Fibroblast of lung (primary cell): ENCODE measurements at regions not wholly inside any gene's neighbourhood (a gene's known extent, or its start where the extent isn't known, plus 50 kb on each side); places are given as distances from the start of the nearest gene placed in this dataset.

Experiments
- DNase-seq, 2 donors: peaks; one replicate each; pipeline versions ENCODE4 v3.0.0 to v3.0.0-alpha.2; 2010; ENCODE audit warnings: low read depth in 2 of 2
- H2AFZ ChIP-seq: 2 replicates; pipeline ENCODE4 v1.5.1; 2012; ENCODE audit warnings: low read length, control low read depth, inconsistent platforms
- H3K27ac ChIP-seq: 2 replicates; pipeline ENCODE4 v1.5.1; 2011; ENCODE audit warnings: low read length, control low read depth; ENCODE audit not compliant: insufficient read depth
- H3K27me3 ChIP-seq: 2 replicates; pipeline ENCODE4 v1.5.1; 2011; ENCODE audit warnings: mild to moderate bottlenecking, low read length; ENCODE audit not compliant: control insufficient read depth, insufficient read depth
- H3K36me3 ChIP-seq: 2 replicates; pipeline ENCODE4 v1.5.1; 2011; ENCODE audit warnings: low read length; ENCODE audit not compliant: control insufficient read depth, insufficient read depth
- H3K4me1 ChIP-seq: 2 replicates; pipeline ENCODE4 v1.5.1; 2011; ENCODE audit warnings: low read length; ENCODE audit not compliant: control insufficient read depth, insufficient read depth; ENCODE audit errors: extremely low read depth
- H3K4me2 ChIP-seq: 2 replicates; pipeline ENCODE4 v1.5.1; 2011; ENCODE audit warnings: low read length, control low read depth; ENCODE audit not compliant: insufficient read depth; ENCODE audit errors: extremely low read depth
- H3K4me3 ChIP-seq, 4 experiments: fragments of 200-600 bp in 1 of 4; sonication (generic) in 1 of 4; replicated peaks in 1 of 4; 2 replicates each; pipeline ENCODE4 v1.5.1; 2011 to 2016; ENCODE audit warnings: low read length in 4 of 4, low read depth in 3 of 4, mild to moderate bottlenecking in 3 of 4, control low read depth in 2 of 4, inconsistent platforms in 1 of 4, mixed read lengths in 1 of 4; ENCODE audit not compliant: insufficient read depth in 1 of 4; ENCODE audit errors: control extremely low read depth in 1 of 4
- H3K79me2 ChIP-seq: 2 replicates; pipeline ENCODE4 v1.5.1; 2012; ENCODE audit warnings: mild to moderate bottlenecking, low read length, inconsistent platforms; ENCODE audit not compliant: control insufficient read depth, insufficient read depth
- H3K9ac ChIP-seq: 2 replicates; pipeline ENCODE4 v1.5.1; 2011; ENCODE audit warnings: mild to moderate bottlenecking, low read length, control low read depth; ENCODE audit not compliant: insufficient read depth
- H3K9me3 ChIP-seq: 2 replicates; pipeline ENCODE4 v1.5.1; 2012; ENCODE audit warnings: low read depth, low read length; ENCODE audit not compliant: control insufficient read depth, insufficient read depth
- H4K20me1 ChIP-seq: 2 replicates; pipeline ENCODE4 v1.5.1; 2011; ENCODE audit warnings: low read length; ENCODE audit not compliant: control insufficient read depth, insufficient read depth; ENCODE audit errors: extremely low read depth
- EZH2 ChIP-seq: IDR thresholded peaks from 2 replicates; pipeline ENCODE4 v1.5.1; 2012; ENCODE audit warnings: low read length, control low read depth, mild to moderate bottlenecking; ENCODE audit errors: missing control alignments
- TF ChIP-seq, protein P1 (sequence below), 2 donors: IDR thresholded peaks in 1 of 2; conservative IDR thresholded peaks in 1 of 2; 1 replicate in 1 of 2; 2 replicates in 1 of 2; pipeline ENCODE4 v1.5.1; 2011 to 2012; ENCODE audit warnings: low read length in 2 of 2, control low read depth in 1 of 2, inconsistent platforms in 1 of 2, low read depth in 1 of 2, mild to moderate bottlenecking in 1 of 2

DNA sequence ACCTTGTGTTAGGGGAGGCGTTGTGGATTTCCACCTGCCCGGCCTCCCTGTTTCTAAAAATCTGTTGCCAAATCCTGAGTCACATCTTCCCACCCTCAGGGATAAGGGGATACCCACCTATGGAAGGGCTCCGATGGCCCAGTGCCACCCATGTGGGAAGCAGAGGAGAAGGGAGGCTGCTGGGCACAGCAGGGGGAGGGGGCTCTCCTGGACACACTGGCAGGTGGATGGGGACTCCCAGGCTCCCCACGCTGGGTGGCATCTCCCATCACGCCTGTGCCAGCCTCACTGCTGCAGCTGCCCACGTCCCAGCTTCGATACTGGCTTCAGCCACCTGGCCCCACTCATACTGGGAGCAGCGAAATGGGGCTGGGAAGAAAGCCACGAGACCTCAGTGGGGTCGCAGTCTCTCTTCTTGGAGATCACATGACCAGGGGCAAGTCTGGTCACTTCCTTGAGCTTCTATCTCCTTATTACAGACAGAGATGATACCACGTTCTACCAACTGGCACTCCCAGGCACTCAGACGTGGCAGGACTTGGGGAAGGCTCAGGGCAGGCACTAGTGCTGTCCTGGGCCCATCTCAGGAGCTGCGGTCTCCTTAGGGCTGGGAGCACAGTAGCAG is 72.2 kb downstream of the PITPNM2 start:
- H3K79me2 ChIP-seq = no peaks in the 10 kb centered on the region
- H3K4me2 ChIP-seq = no peak overlapping the region
- no peaks in the 10 kb centered on the region for H4K20me1 ChIP-seq
- no peaks in the 10 kb centered on the region for H3K36me3 ChIP-seq
- peaks cover 6% of the 10 kb centered on the region for H3K4me1 ChIP-seq
- DNase-seq = no peak
- no peak overlapping the region for H3K27ac ChIP-seq
- TF ChIP-seq, protein P1, sequence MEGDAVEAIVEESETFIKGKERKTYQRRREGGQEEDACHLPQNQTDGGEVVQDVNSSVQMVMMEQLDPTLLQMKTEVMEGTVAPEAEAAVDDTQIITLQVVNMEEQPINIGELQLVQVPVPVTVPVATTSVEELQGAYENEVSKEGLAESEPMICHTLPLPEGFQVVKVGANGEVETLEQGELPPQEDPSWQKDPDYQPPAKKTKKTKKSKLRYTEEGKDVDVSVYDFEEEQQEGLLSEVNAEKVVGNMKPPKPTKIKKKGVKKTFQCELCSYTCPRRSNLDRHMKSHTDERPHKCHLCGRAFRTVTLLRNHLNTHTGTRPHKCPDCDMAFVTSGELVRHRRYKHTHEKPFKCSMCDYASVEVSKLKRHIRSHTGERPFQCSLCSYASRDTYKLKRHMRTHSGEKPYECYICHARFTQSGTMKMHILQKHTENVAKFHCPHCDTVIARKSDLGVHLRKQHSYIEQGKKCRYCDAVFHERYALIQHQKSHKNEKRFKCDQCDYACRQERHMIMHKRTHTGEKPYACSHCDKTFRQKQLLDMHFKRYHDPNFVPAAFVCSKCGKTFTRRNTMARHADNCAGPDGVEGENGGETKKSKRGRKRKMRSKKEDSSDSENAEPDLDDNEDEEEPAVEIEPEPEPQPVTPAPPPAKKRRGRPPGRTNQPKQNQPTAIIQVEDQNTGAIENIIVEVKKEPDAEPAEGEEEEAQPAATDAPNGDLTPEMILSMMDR (conservative IDR thresholded peaks at IDR 0.05 in 1 of 2, IDR thresholded peaks at IDR 0.05 in 1 of 2; ENCODE audit: low read depth in 1 of 2, low read length in 2 of 2) = no peak
- no peak for TF ChIP-seq EZH2
- H2AFZ ChIP-seq = no peak overlapping the region
- no peaks in the 10 kb centered on the region for H3K27me3 ChIP-seq
- H3K4me3 ChIP-seq = no peak overlapping the region
- H3K9me3 ChIP-seq = no peaks in the 10 kb centered on the region
- H3K9ac ChIP-seq = no peak overlapping the region

DNA sequence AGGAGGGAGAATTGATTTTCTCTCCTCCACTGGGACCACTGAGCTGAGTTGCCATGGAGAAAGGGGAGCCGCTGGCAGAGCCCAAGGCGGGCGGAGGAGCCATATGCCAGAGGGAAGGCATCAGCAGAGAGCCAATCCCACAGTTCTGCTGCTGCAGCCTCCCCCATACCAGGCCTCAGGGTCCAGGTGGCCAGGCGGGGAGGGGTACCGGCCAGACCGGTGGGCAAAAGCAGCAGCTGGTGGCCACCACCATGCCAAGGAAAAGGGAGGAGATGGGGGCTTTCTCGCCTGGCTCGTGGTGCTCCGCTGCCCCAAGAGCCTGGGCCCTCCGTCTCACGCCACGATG is 72.8 kb downstream of the PITPNM2 start:
- H3K36me3 ChIP-seq = no peaks in the 10 kb centered on the region
- H3K27me3 ChIP-seq = no peaks in the 10 kb centered on the region
- no peak overlapping the region for H3K4me3 ChIP-seq
- H2AFZ ChIP-seq = no peak overlapping the region
- no peak overlapping the region for H3K27ac ChIP-seq
- no peaks in the 10 kb centered on the region for H4K20me1 ChIP-seq
- H3K4me2 ChIP-seq = no peak overlapping the region
- no peaks in the 10 kb centered on the region for H3K9me3 ChIP-seq
- H3K9ac ChIP-seq = no peak overlapping the region
- no peak for DNase-seq
- TF ChIP-seq, protein P1 (conservative IDR thresholded peaks at IDR 0.05 in 1 of 2, IDR thresholded peaks at IDR 0.05 in 1 of 2; ENCODE audit: low read depth in 1 of 2, low read length in 2 of 2) = no peak
- TF ChIP-seq EZH2 = no peak
- H3K4me1 ChIP-seq = peaks cover 6% of the 10 kb centered on the region
- H3K79me2 ChIP-seq = no peaks in the 10 kb centered on the region

DNA sequence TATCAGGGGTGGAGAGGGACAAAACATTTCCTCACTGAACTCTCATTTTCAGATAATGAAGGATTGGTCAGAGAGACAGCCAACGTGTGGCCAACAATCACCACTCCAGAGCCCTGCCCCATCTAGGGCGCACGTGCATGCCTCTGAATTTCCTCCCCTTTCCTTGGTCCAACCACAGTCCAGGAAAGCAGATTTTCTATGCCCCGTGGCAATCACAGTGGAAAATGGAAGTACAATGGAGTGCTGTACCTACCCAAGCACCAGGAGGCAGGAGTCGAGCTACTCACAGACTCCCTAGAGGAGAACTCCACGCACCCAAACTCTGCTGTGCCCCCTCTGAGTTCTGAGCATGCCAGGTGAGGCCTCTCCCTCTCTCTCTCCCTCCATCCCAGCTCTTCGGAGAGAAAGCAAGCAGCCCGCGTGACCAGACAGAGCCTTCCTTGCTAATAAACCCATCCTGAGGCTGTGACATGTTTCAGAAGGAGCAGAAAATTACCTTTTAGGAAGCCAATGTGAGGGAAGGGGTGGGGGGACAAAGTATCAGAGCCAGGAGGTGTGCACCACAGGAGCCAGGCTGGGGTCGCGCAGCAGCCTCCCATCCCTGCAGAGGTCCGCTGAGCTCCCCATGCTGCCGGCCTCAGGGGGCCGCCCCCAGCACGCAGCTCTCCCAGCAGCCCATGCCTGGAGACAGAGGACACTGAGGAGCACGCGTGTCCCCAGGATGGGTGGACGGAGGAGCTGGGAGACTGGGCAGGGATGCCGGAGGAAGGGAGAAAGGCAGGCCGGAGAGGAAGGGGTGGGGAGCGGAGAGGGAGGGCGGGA is 73.4 kb downstream of the PITPNM2 start:
- peaks cover 6% of the 10 kb centered on the region for H3K4me1 ChIP-seq

More for the DNA sequence above, 73.4 kb downstream of the PITPNM2 start:
- TF ChIP-seq, protein P1 (conservative IDR thresholded peaks at IDR 0.05 in 1 of 2, IDR thresholded peaks at IDR 0.05 in 1 of 2; ENCODE audit: low read depth in 1 of 2, low read length in 2 of 2) = no peak
- no peak for TF ChIP-seq EZH2
- no peak for DNase-seq
- Histone ChIP-seq H3K27me3 (no peaks in the 10 kb centered on the region), H3K36me3 (no peaks in the 10 kb centered on the region), H3K9ac (no peak overlapping the region), H3K27ac (no peak overlapping the region), H2AFZ (no peak overlapping the region), H3K79me2 (no peaks in the 10 kb centered on the region), H4K20me1 (no peaks in the 10 kb centered on the region), H3K4me2 (no peak overlapping the region), H3K4me3 (no peak overlapping the region), H3K9me3 (no peaks in the 10 kb centered on the region)
